Stomach (tissue), 4 donors: ENCODE measurements at regions not wholly inside any gene's neighbourhood (a gene's known extent, or its start where the extent isn't known, plus 50 kb on each side); places are given as distances from the start of the nearest gene placed in this dataset.

Experiments used
- CTCF ChIP-seq, 7 experiments: fragments of 450-650 bp in 4 of 7; fragments of 200-600 bp in 3 of 7; sonication (generic) in 3 of 7; IDR thresholded peaks; one replicate each; pipeline ENCODE4 v1.5.1; 2016 to 2019; ENCODE audit warnings: antibody characterized with exemption in 7 of 7, control low read depth in 2 of 7, mild to moderate bottlenecking in 1 of 7
- EP300 ChIP-seq: sonication (generic); formaldehyde crosslinking; IDR thresholded peaks from one replicate; pipeline ENCODE4 v1.6.1; 2017; ENCODE audit warnings: antibody characterized with exemption
- POLR2A ChIP-seq, 4 donors: fragments of 450-650 bp; IDR thresholded peaks; one replicate each; pipeline ENCODE4 v1.6.1; 2016; ENCODE audit warnings: antibody characterized with exemption in 4 of 4, control low read depth in 2 of 4, mild to moderate bottlenecking in 1 of 4, moderate library complexity in 1 of 4

DNA sequence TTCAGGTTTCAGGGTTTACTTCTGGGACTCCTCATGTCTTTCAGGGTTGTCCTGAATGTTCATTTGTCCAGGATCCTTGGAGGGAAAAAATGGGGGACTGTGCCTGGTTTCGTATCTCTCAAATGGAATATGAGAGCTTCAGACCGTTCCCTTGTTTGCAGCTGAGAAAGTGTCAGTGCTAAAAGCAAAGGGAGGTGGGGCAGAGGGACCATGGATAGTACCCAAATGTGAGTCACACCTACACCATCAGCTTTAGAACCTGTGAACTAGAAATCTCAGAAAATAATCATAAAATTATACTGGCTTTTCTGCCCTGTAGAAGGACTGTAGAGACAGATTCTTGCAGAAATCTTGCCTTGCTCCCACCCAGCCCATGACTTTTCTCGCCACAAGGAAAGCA, 84.3 kb upstream of the TAF11L2 start:
- no peak for TF ChIP-seq EP300
- no peak for TF ChIP-seq POLR2A (IDR thresholded peaks at IDR 0.05)
- TF ChIP-seq CTCF (IDR thresholded peaks at IDR 0.05): no peak
